Astrocyte of the spinal cord (primary cell): ENCODE measurements at regions not wholly inside any gene's neighbourhood (a gene's known extent, or its start where the extent isn't known, plus 50 kb on each side); places are given as distances from the start of the nearest gene placed in this dataset.

Experiments used
- DNase-seq: peaks from one replicate; pipeline ENCODE4 v3.0.0; 2011; ENCODE audit warnings: low read depth, low spot score
- H3K4me3 ChIP-seq: 2 replicates; pipeline ENCODE4 v1.5.1; 2011; ENCODE audit warnings: low read depth, mild to moderate bottlenecking, low read length, moderate library complexity
- in situ Hi-C: cut with HindIII; loops from 2 replicates; pipeline ENCODE4 v1.10.0; 2017; ENCODE audit warnings: low sequenced_read_pairs
- TF ChIP-seq, protein P1 (sequence below): IDR thresholded peaks from 2 replicates; pipeline ENCODE4 v1.5.1; 2012; ENCODE audit warnings: low read depth, mild to moderate bottlenecking, low read length, inconsistent platforms

- no peak overlapping the region for H3K4me3 ChIP-seq
- TF ChIP-seq, protein P1, sequence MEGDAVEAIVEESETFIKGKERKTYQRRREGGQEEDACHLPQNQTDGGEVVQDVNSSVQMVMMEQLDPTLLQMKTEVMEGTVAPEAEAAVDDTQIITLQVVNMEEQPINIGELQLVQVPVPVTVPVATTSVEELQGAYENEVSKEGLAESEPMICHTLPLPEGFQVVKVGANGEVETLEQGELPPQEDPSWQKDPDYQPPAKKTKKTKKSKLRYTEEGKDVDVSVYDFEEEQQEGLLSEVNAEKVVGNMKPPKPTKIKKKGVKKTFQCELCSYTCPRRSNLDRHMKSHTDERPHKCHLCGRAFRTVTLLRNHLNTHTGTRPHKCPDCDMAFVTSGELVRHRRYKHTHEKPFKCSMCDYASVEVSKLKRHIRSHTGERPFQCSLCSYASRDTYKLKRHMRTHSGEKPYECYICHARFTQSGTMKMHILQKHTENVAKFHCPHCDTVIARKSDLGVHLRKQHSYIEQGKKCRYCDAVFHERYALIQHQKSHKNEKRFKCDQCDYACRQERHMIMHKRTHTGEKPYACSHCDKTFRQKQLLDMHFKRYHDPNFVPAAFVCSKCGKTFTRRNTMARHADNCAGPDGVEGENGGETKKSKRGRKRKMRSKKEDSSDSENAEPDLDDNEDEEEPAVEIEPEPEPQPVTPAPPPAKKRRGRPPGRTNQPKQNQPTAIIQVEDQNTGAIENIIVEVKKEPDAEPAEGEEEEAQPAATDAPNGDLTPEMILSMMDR: no peak
- DNase-seq: peak; percentile 29
- in situ Hi-C loops: no loop called here
Measured at GRCh38 chr4:125125276-125125675, 189.5 kb upstream of the FAT4 start.

- in situ Hi-C loops: no loop called here
- no peak overlapping the region for H3K4me3 ChIP-seq
- peak; percentile 17 for DNase-seq
- TF ChIP-seq, protein P1: no peak
Measured at GRCh38 chr4:125123570-125124109, 191.1 kb upstream of the FAT4 start.

DNA sequence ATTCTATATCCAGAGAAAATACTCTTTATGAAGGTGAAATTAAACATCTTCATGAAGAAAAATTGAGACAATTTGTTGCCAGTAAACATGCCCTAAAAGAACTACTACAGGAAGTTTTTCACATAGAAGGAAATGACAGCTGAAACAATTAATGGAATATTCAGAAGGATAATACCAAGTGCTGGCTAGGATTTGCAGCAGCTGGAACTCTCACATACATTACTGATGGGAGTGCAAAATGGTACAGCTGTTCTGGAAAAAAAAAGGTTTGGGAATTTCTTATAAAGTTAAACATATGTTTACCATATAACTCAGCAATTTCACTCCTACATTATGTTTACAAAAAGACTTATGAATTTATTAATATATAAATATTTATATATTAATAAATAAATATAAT lies 193.2 kb upstream of the FAT4 start:
- in situ Hi-C loops: no loop called here
- TF ChIP-seq, protein P1: no peak
- no peak overlapping the region for H3K4me3 ChIP-seq
- no peak for DNase-seq

GRCh38 chr4:125116431-125116830 lies 198.3 kb upstream of the FAT4 start:
- DNase-seq: peak; percentile 31
- H3K4me3 ChIP-seq: no peak overlapping the region
- in situ Hi-C loops: no loop called here
- TF ChIP-seq, protein P1: no peak

- no peak overlapping the region for H3K4me3 ChIP-seq
- TF ChIP-seq, protein P1: no peak
- in situ Hi-C loops: no loop called here
- DNase-seq: peak; percentile 65
Measured at GRCh38 chr4:125115941-125116340, 198.8 kb upstream of the FAT4 start.

- H3K4me3 ChIP-seq: no peak overlapping the region
- in situ Hi-C loops: no loop called here
- DNase-seq: peak; percentile 39
- TF ChIP-seq, protein P1: no peak
Measured at GRCh38 chr4:125115476-125115875, 199.3 kb upstream of the FAT4 start.

- in situ Hi-C loops: no loop called here
- H3K4me3 ChIP-seq: no peak overlapping the region
- TF ChIP-seq, protein P1: no peak
- no peak for DNase-seq
Measured at GRCh38 chr4:125112536-125112935, 202.2 kb upstream of the FAT4 start.
